GM21723 (cell line): ENCODE measurements at regions not wholly inside any gene's neighbourhood (a gene's known extent, or its start where the extent isn't known, plus 50 kb on each side); places are given as distances from the start of the nearest gene placed in this dataset.
"Not testable (repeated sequence)": the region's sequence is repeated elsewhere in the genome, so short reads cannot be mapped to it uniquely, and the experiment has no call there.

Experiments used
- ATAC-seq: cut with Tn5 transposase; IDR thresholded peaks from one replicate; pipeline ENCODE4 v1.9.1; 2021; ENCODE audit warnings: mild to moderate bottlenecking, moderate library complexity; ENCODE audit not compliant: unreplicated experiment

GRCh38 chr11:27244900-27245299 is 118.1 kb downstream of the CCDC34 start:
- no peak for ATAC-seq

- no peak for ATAC-seq
Observed at GRCh38 chr11:27242591-27242990, 120.4 kb downstream of the CCDC34 start.

DNA sequence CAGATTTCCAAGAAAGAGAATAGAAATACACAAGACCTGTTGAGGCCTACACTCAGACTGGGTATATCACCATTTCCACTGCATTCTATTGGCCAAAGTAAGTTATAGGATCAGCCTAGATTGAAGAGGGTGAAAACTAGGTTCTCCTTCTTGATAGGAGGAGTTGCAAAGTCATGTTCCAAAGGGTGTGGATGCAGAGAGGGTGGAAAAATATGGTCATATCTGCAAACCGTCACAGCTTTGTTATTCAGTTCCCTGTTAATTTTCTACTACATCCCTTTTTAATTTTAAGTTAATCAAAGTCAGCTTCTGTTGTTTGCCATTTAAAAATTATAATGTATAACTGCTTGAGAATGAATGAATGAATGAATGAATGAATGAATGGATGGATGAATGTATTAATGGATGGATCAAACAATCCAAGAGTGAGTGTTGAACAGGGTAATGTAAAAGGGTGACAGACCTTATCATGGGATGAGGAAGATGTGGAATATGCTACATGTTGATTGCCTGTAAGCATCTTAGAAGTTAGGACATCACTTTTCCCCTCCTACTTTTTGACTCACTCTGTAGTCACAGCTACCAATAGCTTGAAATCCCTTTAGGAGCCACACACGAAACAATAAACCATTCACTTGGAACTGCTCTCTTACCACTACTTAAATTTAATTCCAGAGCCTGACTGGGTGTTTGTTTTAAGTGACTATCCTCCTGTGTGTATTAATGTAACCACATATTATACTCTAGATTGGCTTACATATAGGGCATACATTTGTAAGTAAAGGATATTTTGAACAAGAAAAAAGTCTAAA is 121.5 kb downstream of the CCDC34 start:
- ATAC-seq = no peak

GRCh38 chr11:27239305-27239942 is 123.6 kb downstream of the CCDC34 start:
- no peak for ATAC-seq

DNA sequence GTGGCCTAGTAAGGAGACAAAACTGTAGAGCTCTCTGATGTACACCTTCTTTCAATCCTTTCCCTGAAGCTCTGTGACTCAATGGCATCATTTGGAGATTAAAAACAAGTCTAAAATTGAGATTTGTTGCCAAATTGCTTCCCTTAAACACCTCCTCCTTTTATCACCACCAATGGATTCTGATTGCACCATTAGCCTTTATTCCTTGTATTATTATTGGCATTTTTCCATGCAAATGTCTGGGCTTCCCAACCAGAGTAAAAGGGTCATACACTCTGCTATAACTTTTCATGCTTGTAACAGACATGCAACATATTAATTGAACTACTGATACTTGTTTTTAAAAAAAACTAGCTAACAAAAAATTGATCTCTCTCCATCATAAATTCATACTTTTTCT is 124.2 kb downstream of the CCDC34 start:
- ATAC-seq = no peak

DNA sequence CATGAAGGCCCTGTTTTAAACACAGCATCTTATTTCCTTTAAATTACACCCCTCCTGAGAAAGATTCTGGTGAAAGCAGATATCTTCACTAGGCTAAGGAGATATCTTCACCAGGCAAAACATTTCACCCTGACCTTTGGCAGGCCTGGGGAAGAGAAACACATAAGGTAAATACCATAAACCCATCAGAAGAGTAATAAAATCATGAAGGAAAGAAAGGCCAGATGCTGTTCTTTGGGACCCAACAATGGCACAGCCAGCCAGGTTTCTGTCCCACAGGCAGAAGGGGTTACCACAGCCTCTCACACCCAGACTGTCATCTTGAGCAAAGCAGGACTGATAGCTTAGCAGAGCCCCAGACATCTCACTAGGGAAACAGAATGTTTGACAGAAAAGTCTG is 125.4 kb downstream of the CCDC34 start:
- ATAC-seq = no peak

DNA sequence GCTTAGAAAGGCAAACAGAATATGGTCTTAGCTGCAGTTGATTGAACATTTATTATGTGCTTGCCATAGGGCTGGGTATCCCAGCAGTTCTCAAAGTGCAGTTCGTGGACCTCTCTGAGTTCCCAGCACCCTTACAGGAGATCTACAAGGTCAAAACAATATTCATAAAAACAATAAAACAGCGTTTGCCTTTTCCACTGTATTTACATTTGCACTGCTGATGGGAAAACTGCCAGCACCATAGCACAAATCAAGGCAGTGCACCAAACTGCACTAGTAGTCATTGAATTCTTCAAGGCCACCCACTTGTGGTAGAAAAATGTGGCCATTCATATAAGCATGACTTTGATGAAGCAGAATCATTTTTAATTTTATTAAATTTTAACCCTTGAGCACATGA is 128.1 kb downstream of the CCDC34 start:
- ATAC-seq = no peak

DNA sequence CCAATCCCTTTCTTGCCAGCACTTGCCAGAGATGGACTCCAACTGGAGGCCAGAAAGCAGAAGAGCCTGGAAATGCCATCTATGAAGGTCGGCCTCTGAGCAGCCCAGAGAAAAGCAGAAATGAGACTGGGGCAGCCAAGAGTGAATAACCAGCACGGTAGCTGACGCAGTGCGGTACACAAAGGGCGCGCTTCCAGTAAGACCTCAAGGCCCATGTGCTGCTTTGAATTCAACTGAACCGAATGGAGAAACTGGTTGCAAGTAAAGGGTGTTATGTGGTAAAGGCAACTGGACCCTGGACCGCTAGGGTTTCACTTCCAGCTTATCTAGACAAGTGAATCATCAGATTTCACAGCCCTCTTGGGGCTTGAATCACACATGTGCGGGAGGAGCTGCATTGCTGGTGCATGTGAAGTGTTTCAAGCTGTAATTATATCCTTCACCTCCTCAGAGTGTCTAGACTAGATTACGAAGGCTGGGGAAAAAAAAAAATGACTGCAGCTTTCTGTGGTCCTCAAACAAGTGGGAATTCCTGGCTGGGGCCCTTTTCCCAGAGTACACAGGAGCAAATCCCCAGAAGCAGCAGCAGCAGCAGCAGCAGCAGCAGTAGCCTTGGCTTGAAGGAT is 128.9 kb downstream of the CCDC34 start:
- ATAC-seq = peak; percentile 97

DNA sequence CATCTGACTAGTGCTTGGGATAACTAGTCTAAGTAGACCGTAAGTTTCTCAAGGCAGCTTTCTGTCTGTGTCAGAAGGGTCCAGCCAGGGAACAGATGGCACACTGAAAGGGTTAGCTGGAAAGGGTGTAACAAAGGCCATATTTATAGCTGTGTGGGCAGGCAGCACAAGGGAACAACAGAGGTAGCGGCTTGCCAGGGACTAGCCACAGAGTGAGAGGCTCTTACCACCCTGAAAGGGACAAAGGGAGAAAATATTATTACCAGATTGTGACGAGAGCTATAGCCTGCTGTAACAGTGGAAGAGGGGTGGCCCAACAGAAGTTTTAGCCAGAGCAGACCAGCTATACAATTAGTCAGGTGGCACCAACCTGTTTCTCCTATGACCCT is 129.4 kb downstream of the CCDC34 start:
- peak; percentile 27 for ATAC-seq

DNA sequence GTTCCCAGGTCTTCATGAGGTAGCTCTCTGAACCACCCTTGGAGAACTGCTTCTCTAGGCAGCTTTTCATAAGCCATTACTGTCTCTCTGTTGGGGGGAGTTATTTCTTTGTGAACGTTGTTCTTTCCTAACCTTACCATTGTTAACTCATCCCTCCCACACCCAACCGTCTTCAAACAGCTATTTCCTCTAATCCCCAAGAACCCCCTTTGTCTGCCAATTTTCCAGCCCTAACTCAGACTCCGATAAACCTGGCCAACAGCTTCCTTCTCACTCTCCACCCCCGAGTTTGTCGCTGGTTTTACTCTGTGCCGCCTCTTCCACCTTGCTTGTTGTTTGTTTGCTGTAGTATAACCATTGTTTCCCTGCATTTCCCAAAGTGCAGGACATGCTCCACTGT is 131.5 kb downstream of the CCDC34 start:
- ATAC-seq = no peak

GRCh38 chr11:27230192-27230572 is 132.8 kb downstream of the CCDC34 start:
- ATAC-seq = no peak

DNA sequence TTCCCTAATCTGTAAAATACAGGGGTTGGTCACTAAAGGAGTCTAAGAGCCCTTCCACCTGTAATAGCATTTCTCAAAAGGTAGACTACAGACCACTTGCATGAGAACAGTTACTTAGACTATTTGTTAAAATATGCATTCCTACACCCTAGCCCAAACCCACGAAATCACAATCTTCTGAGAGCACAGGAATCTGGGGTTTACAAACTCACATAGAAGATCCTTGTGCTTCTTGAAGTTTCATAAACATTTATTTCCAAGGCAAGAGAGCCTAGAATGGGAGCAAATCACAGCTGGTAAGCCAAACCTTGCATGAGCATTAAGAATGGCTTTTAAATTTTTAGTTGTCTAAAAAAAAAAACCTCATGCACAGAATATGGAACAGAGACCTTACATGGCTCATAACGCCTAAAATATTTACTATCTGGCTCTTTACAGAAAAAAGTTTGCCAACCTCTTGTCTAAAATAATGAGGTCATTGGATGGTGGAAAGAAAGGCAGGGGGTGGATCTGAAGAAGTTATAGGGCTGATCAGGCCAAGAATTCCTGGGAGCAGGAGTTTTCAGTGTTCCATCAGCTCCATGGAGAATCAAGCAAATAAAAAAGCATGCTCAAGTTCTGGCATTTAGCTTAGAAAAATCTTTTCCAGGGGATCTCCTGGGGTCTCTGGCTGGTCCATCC is 133.4 kb downstream of the CCDC34 start:
- no peak for ATAC-seq

- ATAC-seq = no peak
Observed at GRCh38 chr11:27228906-27229290, 134.1 kb downstream of the CCDC34 start.

- no peak for ATAC-seq
Observed at GRCh38 chr11:27228232-27228905, 134.6 kb downstream of the CCDC34 start.

DNA sequence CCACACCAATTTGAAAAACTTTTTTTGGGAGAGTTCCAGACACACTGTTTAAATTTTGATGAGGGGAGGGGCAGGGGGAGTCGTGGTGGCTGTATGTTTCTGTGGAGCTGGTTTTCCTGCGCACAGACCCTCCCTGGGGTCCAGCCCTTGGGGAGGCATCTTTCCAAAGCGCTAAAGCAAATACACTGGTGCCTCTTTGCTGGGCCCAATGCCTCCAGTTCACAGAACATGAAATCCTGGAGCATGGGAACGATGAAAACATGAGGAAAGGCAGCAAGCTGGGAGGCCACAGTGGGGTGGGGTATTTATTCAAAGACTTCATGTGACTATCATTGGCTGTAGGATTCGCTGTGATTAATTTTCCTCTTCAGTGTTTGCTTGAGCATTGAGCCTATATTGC is 135.3 kb downstream of the CCDC34 start:
- ATAC-seq = no peak

DNA sequence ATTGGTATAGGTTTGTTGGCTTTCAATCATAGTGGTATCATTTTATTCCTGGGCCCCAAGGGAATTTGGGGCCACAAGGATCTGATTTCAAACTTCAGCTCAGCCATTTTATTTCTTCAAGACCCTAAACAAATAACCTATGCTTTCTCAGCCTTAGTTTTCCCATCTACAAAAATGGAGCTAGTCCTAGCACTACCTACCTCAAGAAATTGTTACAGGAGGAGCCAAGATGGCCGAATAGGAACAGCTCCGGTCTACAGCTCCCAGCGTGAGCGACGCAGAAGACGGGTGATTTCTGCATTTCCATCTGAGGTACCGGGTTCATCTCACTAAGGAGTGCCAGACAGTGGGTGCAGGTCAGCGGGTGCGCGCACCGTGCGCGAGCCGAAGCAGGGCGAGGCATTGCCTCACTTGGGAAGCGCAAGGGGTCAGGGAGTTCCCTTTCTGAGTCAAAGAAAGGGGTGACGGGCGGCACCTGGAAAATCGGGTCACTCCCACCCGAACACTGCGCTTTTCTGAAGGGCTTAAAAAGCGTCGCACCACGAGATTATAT is 143.5 kb downstream of the CCDC34 start:
- not testable (repeated sequence) for ATAC-seq

GRCh38 chr11:27218421-27219038 is 144.5 kb downstream of the CCDC34 start:
- ATAC-seq = no peak

DNA sequence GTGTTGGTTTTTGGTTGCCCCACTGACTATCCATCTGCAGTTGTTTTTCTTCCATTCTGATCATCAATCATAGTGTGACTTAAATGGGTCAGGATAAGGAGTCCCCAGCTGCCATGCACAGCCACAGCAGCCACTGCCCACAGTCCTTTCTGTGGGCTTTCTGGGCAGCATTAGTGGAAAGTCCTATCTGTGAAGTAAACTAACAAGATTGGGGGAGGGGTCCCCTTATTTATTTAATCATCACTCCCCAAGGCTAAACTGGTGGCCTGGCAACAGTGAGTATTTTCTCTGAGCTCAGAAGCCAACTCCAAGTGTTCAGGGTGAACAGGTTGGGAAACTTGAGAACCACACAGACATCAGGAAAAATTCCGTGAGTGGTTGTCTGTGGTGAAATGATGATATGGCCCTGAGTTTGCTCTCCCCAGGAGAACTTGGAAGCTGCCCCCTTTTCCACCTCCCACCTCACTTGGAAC is 145.0 kb downstream of the CCDC34 start:
- ATAC-seq = no peak

- ATAC-seq = no peak
Observed at GRCh38 chr11:27217496-27217895, 145.5 kb downstream of the CCDC34 start.
